ENCODE measurements at regions not wholly inside any gene's neighbourhood (a gene's known extent, or its start where the extent isn't known, plus 50 kb on each side); places are given as distances from the start of the nearest gene placed in this dataset.

DNA sequence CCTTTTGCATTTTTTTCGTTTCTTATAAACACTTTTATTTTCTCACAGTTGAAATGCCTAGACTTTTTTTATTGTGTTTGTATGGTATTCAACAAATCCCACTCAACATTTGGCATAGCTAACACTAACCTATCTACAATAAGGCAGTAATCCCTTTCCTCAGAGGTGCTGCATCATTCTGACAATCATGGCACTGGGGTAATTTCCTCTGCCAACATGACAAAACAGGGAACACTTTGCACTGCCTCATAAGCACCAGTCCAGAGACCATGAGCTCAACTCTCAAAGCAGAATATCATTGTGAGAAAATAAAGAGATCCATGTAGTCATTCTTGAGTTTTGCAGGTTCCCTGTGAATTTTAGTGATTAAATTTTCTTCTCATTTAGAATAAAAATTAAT is 183.8 kb upstream of the INTU start:
- TF ChIP-seq KMT2B (CRISPR knock-in tag; IDR thresholded peaks at IDR 0.05): no peak
- no peak for TF ChIP-seq ZNF598 (CRISPR knock-in tag; IDR thresholded peaks at IDR 0.05; ENCODE audit: borderline replicate concordance)
- no peak for TF ChIP-seq ZNF180 (CRISPR knock-in tag; IDR thresholded peaks at IDR 0.05; ENCODE audit: borderline replicate concordance, low read depth)
- no peak for TF ChIP-seq ZNF337 (CRISPR knock-in tag; IDR thresholded peaks at IDR 0.05; ENCODE audit: borderline replicate concordance, low read depth)
- no peak for TF ChIP-seq ZNF432 (CRISPR knock-in tag; IDR thresholded peaks at IDR 0.05; ENCODE audit: borderline replicate concordance)
- TF ChIP-seq FOXM1 (CRISPR knock-in tag; IDR thresholded peaks at IDR 0.05): no peak
- TF ChIP-seq MYNN (CRISPR knock-in tag; IDR thresholded peaks at IDR 0.05; ENCODE audit: low read depth): no peak
- Histone ChIP-seq H3K27ac (ENCODE audit: extremely low read length, insufficient read depth, low read length) (no peak overlapping the region), H3K79me2 (ENCODE audit: insufficient read depth, low read length) (no peaks in the 10 kb centered on the region), H3K4me2 (ENCODE audit: low read depth, low read length) (no peak overlapping the region), H3K9me3 (ENCODE audit: low read length) (no peaks in the 10 kb centered on the region), H3K4me3 (replicated peaks in 1 of 3; ENCODE audit: insufficient read depth in 1 of 3, low read depth in 2 of 3, low read length in 3 of 3) (no peak overlapping the region), H2AFZ (ENCODE audit: low read length) (no peak overlapping the region), H3K4me1 (ENCODE audit: insufficient read depth, low read length) (no peaks in the 10 kb centered on the region), H3K36me3 (replicated peaks in 1 of 2; ENCODE audit: control insufficient read depth in 1 of 2, insufficient read depth in 2 of 2, low read length in 2 of 2) (no peaks in the 10 kb centered on the region), H4K20me1 (ENCODE audit: insufficient read depth, low read length) (no peaks in the 10 kb centered on the region), H3K9ac (ENCODE audit: insufficient read depth, low read depth, low read length) (no peak overlapping the region), H3K27me3 (ENCODE audit: control insufficient read depth in 1 of 2, insufficient read depth in 2 of 2, low read length in 2 of 2) (no peaks in the 10 kb centered on the region; a peak in 1 of 5 replicates)
- in situ Hi-C loops (cut with HindIII; ENCODE audit: extremely low pct_ligation_motif_present, low pct_unique_long_range_greater_than_20kb) (no loop called here), intact Hi-C loops (cut with micrococcal nuclease; ENCODE audit: unreplicated experiment) (no loop called here)
- BruUV-seq (replicated peaks): no TSS peak
- POLR2A ChIA-PET: no interaction called here
- WGBS (ENCODE audit: low lambda C conversion rate): 2% methylated on average over 1 of the region's 1 CpG
- FAIRE-seq (no peak), DNase-seq (ENCODE audit: low spot score) (no peak), ATAC-seq (no peak)
- CTCF ChIA-PET (ENCODE audit: low intra/inter-chr PET ratio, low total read pairs): no interaction called here

DNA sequence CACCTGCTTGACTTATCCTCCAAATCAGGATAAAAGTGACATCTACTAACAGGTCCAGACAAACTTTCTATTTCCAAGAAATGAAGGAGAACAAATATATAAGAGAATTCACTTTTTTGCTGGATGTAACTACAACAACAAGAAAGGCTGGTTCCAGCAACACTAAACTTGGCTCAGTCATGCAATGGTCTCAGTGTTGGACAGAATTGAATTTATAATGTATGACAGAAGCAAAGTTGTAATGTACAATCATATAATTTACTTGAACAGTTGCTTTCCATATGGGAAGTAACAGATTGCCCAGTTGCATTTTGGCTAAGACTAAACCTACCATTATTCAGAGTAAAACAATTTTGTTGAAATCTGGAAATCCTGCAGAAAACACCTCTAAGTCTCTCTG is 183.3 kb upstream of the INTU start:
- no peaks in the 10 kb centered on the region for H3K9me3 ChIP-seq (ENCODE audit: low read length)
- no peak overlapping the region for H2AFZ ChIP-seq (ENCODE audit: low read length)
- in situ Hi-C loops (cut with HindIII; ENCODE audit: extremely low pct_ligation_motif_present, low pct_unique_long_range_greater_than_20kb) (no loop called here), intact Hi-C loops (cut with micrococcal nuclease; ENCODE audit: unreplicated experiment) (no loop called here)
- no peaks in the 10 kb centered on the region for H3K79me2 ChIP-seq (ENCODE audit: insufficient read depth, low read length)
- H3K4me2 ChIP-seq (ENCODE audit: low read depth, low read length): no peak overlapping the region
- H3K27me3 ChIP-seq (ENCODE audit: control insufficient read depth in 1 of 2, insufficient read depth in 2 of 2, low read length in 2 of 2): no peaks in the 10 kb centered on the region; a peak in 1 of 5 replicates
- no peaks in the 10 kb centered on the region for H3K36me3 ChIP-seq (replicated peaks in 1 of 2; ENCODE audit: control insufficient read depth in 1 of 2, insufficient read depth in 2 of 2, low read length in 2 of 2)
- no peak overlapping the region for H3K9ac ChIP-seq (ENCODE audit: insufficient read depth, low read depth, low read length)
- no peaks in the 10 kb centered on the region for H3K4me1 ChIP-seq (ENCODE audit: insufficient read depth, low read length)
- ChIA-PET POLR2A (no interaction called here), CTCF (ENCODE audit: low intra/inter-chr PET ratio, low total read pairs) (no interaction called here)
- no peaks in the 10 kb centered on the region for H4K20me1 ChIP-seq (ENCODE audit: insufficient read depth, low read length)
- no TSS peak for BruUV-seq (replicated peaks)
- ATAC-seq (no peak), FAIRE-seq (no peak), DNase-seq (ENCODE audit: low spot score) (no peak)
- no peak overlapping the region for H3K27ac ChIP-seq (ENCODE audit: extremely low read length, insufficient read depth, low read length)
- no peak overlapping the region for H3K4me3 ChIP-seq (replicated peaks in 1 of 3; ENCODE audit: insufficient read depth in 1 of 3, low read depth in 2 of 3, low read length in 3 of 3)
- no peak for TF ChIP-seq MAZ (IDR thresholded peaks at IDR 0.05; ENCODE audit: borderline replicate concordance, low read depth, low read length)
- no peak for TF ChIP-seq MAZ (CRISPR knock-in tag; IDR thresholded peaks at IDR 0.05; ENCODE audit: low read depth)
- no peak for TF ChIP-seq ZFP90 (CRISPR knock-in tag; IDR thresholded peaks at IDR 0.05; ENCODE audit: borderline replicate concordance)
- no peak for TF ChIP-seq JUN (CRISPR knock-in tag; IDR thresholded peaks at IDR 0.05)
- TF ChIP-seq FOXK1 (CRISPR knock-in tag; IDR thresholded peaks at IDR 0.05; ENCODE audit: borderline replicate concordance, low read depth): no peak
- TF ChIP-seq HMGA1 (CRISPR knock-in tag; conservative IDR thresholded peaks at IDR 0.05): no peak
- TF ChIP-seq FIP1L1 (IDR thresholded peaks at IDR 0.05; ENCODE audit: borderline replicate concordance, insufficient read depth, low read depth, low read length): no peak
- no peak for TF ChIP-seq ZNF513 (CRISPR knock-in tag; conservative IDR thresholded peaks at IDR 0.05)
- no peak for TF ChIP-seq ZNF335 (CRISPR knock-in tag; IDR thresholded peaks at IDR 0.05)
- no peak for TF ChIP-seq ZNF430 (CRISPR knock-in tag; IDR thresholded peaks at IDR 0.05)
- TF ChIP-seq ZFP62 (CRISPR knock-in tag; IDR thresholded peaks at IDR 0.05): no peak
- no peak for TF ChIP-seq HMG20B (CRISPR knock-in tag; conservative IDR thresholded peaks at IDR 0.05)
